Stimulated activated CD8-positive, alpha-beta memory T cell treated with anti-CD3 and anti-CD28 coated beads, Interleukin-15, amount 100 ng/mL, for 4 hours (primary cell): ENCODE measurements at regions not wholly inside any gene's neighbourhood (a gene's known extent, or its start where the extent isn't known, plus 50 kb on each side); places are given as distances from the start of the nearest gene placed in this dataset.

Experiments
- DNase-seq, 2 donors: peaks; one replicate each; pipeline ENCODE4 v3.0.0-alpha.2; 2020; ENCODE audit warnings: low read depth in 2 of 2

DNA sequence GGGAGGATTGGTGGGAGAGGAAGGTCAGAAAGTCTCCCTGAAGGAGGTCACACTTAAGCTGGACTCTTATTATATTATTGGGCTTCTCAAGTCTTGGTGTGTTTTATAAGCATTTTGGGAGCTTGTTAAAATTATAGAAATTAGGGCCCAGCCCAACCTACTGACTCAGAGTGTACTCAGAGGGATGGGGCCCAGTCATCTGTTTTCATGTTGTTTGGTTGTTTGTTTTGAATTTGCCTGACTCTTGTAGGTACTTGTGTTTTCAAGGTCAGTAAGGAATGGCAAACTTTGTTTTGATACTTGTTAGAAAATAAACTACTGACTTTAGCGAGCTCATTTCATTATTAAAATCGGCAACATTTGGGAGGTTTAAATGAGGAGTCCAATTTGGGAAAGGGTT is 152.0 kb downstream of the INSIG2 start:
- DNase-seq: no peak

DNA sequence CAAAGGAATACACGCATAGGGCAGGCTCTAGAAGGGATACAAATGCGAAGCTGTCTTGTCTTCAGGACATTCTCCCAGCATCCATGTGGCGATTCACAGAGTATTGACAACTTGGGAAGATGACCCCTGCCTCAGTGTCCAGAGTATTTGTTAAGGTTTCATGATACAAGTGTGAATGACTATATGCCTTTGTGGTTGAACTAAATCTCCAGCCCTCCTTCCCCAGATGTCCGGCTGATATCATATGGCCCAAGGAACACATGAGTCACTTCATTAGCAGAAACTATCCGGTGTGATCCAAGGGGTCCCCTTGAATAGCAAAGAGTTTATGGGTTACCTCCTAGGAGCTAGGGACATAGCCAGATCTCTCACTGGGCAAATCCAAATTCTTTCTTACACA is 151.0 kb downstream of the INSIG2 start:
- DNase-seq: no peak

DNA sequence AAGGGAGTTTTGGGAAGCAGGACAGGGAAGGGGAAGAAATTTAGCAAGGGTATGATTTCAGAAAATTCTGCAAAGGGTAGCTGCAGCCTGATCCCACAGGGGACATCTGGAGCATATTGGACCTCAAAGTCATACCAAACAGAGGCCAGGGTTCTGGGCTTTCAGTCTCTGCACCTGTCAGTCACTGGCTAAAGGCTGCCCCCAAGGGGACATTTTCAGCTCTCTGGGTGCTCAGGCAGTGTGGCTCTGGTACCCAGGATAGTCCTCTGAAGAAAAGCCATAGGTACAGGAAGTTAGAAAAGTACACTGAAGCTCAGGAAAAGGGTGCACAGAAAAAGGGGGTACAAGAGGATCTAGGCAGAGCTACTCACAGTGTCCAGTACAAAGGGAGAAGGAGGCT is 149.2 kb downstream of the INSIG2 start:
- DNase-seq: no peak

DNA sequence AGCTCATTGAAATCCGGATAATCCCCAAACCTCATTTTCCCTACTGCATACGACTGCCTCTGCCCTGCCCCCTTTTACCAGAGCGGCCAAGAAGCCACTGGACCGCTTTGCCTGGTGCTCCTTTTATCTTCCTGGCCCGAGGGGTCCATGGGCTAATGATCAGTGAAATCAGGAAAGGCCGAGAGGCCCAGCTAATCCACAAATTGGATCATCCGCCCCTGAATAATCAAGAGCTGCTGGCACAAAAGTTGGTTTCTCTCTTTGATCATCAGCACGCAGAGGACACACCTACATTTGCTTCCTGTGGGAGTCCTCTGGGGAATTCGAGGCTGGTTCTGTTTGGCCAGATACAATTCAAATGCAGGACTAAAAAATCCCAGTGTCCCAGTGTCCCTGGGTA is 144.5 kb downstream of the INSIG2 start:
- DNase-seq: no peak

DNA sequence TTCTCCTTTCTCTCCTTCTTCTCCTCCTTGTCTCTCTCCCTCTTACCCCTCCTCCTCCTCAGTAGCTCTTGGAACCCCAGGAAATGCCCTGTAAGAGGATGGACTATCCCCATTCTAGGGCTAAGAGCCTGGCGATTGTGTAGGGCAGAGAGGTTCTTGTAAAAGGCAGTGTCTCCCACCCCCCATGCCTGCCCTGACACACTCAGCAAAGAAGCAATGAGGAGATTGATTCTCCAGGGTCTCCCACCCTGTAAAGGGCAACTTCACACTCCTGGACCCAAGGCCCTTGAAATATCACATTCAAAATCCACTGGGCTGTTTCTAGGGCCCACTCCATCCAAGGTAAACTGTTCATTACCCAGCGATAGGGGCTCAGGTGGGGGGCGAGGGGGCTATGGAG is 144.1 kb downstream of the INSIG2 start:
- DNase-seq: no peak

DNA sequence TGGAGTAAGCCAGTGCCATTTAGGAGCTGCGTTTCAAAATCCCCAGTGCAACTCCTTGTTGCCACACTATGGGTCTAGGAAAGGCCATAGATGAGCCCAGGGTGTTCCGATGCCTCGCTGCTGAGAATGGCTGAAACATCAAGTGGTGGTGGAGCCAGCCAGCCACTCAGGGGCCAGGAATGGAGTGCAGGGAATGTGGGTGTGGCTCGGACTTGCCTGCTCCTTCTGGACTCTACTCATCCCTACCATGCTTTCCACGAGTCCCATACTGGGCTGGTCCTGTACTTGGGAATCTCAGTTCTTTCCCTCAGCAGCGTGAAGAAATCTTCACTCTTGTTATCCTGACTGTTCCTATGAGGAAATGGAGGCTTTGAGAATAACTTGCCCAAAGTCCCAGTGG is 143.5 kb downstream of the INSIG2 start:
- no peak for DNase-seq

DNA sequence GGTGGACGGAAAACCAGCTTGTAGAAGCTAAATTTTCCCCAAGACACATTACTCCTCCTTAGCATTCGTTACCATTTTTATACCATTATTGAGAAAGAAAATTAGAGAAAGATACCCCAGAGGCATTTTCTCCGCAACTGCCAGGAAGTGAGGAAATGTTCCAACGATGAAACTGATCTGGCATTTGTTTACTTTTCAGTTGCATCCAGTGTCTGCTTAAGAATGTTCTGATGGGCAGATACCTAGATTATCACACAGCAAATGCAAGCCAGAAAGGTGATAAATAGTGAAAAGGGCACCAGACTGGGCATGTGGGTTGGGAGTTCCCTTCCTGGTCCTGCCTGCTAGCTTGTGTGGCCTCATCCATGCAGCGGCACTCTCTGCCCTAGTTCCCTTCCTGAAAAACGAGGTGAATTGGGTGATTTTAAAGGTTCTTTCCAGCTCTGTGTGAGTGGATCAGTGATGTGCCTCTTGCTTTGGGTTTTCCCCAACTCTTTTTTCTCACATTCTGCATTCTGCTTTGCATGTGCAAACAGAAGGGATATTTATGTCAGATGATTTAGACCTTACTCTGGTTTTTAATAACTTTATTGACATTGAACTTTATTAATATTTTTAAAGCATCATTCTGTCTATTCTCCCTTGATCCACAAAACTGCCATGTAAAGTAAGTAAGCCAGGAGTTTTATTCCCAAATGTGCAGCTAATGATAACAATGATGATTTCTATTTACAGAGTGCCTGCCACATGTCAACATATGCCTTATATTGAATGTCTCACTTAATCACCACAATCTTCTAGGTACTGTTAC is 139.6 kb downstream of the INSIG2 start:
- no peak for DNase-seq

DNA sequence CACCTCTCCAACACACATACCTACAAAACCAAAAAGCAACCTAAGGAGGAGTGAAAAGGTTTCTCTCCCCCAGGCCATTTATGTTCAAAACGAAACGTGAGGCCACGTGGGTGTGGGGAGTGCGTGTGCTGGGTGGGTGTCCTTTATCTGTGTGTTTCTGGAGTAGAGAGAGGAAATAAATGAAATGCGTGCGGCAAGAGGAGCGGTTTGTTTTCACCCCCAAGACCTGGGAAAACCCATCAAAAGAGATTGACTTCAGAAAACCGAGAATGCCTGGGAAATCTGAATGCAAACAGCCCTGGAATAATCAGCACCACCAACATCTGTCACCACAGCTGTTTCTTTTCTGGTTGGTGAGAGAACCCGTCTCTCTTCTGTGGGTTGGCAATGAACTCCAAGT is 137.4 kb downstream of the INSIG2 start:
- DNase-seq: no peak

DNA sequence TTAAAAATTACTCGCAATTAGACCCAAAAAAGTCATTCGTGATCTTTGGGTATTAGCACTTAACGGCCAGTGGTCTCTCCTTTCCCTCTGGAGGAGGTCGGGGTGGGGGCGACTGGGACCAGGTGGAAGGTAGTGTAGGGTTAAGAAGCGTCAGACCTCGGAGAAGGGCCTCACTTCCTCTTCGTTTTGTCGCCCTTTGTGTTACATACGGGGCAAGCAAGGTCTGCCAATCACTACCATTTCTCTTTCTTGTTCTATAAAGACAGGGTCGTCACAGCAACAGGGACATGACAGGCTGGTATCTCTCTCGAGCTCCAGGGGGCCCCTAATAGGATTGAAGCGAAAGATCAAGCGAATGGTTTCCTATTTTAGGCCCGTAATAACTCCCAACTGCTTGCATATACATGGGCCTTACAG is 136.6 kb downstream of the INSIG2 start:
- no peak for DNase-seq

DNA sequence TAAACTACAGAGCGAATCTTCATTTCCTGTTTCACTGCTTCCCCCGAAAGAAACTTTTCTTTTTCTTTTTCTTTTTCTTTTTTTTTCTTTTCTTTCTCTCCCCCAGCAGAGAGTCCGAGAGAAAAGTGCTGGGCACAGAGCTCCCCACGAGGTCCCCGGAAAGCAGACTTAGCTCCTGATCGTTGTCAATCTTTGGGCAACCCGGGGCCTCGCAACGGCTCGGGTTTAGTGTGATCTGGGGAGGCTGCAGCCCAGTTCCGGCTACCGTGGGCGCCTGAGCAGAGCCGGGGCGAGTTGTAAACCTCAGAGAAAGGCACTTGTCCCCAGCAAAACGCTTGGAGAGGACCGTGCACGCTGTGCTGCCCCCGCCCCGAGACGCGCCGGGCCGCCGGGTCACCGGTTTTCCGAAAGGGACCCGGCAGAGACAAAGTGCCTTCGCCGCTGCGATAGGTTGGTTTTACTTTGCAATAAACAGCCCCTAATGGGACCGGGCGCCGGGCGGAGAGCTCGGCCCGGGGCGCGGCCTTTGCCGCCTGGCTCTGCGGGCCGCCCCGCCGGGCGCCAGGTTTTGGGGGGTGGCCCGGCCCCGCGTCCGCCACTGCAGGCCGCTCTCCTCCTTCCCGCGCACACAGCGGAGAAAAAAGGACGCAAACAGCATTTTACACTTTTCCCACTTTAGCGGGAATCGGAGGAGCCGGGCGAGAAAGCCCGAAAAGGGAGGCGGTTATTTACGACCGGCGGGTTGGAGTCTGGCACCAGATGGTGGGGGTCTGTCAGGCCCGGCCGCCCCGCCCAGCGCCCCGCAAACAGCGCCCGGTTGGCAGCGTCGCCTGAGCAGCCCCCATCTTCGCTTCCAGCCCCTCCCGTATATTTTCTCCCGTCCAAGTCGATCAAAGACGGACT is 136.0 kb downstream of the INSIG2 start:
- DNase-seq: no peak

DNA sequence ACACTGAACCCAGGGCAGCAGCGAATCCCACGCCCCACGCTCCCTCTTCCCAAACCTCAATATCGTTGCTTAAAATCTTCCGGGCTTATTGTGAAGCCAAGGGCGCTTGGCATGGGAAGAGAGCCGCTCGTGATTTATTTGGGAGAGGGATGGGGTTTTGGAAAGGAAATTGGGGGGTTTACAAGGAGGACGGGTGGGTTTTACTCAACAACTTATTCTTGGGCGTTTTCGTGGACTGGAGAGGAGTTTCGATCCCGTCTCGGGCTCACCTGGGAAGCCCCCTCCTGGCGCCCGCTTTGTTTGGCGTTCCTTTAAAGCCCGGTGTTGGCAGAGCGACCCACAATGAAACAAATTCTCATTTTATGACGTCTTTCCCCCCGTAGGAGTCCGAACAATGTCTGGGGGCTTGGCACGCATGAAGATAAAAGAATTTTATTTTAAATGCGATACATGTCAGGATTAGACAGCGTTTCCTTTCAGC is 135.3 kb downstream of the INSIG2 start:
- no peak for DNase-seq

DNA sequence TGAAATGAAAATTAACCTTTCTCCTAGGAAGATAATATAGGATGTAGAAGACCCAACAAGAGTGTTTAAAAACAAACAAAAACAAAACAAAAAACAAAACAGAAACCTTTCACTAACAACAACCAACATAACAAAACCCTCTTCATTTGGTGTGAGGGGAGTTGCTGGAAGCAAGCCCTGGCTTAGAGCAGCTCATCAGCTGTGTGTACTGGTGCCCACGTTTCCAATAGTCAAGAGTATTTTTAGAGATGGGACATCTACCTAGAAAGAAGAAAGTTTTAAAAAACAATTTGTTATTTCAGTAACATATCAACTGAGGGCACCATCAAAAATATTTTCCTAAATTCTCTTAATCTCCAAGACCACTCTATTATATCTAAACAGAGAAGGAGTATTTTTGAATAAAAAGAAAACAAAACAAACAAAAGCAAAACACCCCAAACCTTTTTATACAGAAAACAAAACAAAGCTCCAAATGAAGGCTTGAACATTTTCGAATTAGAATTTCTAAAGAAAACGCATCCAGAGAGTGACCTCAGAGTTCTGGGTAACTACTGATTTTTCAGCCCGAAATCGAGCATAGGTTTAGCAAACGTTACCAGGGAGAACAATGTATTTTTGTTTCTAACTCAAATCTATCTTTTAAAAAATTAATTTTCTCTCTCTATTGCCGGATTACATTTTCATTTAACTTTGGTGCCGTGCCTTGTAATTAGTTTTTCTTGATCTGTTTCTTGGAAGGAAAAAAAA is 134.6 kb downstream of the INSIG2 start:
- no peak for DNase-seq

DNA sequence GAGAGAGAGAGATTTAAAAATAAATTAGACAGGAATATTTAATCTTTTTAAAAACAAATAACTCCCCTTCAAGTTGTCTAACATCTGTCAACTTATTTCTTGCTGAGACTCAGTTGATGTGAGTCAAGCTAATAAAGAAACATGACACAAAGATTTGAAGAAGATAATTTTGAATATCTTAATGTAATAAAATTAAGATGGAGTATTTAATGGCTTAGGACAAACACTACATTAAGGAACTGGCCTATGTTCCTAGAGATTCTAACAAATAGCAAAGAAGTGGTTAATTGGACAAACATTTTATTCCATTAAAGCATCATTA is 134.0 kb downstream of the INSIG2 start:
- no peak for DNase-seq

DNA sequence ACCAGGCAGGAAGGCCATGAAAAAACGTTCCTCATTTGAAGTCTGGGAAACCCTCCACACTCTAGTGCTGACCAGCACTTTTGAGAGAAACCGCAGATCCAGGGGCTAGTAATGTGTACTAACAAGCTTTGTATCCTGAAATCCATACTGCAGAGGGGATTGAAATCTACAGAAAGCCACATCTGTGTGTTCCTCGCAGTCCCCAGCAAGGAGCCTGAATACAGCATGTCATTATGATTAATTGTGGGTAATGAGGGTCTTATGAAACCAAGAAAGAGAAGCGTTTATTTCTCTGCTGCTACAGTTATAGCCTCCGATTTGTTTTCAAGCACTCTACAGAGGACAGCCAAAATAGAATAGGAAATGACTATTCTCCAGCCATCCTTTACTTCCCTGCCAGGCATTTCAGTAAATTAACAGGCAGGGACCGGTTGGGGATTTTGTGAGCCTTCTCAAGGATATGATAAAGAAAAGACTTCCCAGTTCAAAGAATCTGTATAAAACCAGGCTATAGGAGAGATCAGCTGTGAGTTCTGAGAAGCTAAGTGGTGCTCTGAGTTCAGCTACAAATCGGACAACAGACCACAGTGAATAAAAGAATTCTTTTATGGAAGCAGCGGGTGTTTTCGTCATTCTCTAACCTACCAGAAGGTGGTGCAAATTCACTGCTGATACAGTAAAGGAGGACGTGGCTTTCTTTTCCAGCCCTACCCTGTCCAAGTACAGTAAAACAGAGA is 133.4 kb downstream of the INSIG2 start:
- DNase-seq: no peak

DNA sequence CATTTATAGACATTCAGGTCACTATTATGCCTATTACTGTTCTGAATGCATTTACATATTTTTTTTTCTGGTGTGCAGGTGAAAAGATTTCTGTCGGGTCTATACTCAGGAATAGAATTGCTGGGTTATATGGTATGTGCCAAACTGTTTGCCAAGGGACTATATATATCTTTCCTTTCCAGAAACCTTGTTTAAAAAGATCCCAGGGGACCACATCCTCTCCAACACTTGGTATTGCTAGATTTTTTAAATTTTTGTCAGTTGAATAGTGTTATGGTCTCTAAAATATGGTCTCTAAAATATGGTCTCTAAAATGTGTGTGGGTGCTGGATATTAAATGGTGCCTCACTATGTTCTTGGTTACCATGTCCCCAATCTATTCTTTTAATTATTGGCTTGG is 131.3 kb downstream of the INSIG2 start:
- DNase-seq: no peak

DNA sequence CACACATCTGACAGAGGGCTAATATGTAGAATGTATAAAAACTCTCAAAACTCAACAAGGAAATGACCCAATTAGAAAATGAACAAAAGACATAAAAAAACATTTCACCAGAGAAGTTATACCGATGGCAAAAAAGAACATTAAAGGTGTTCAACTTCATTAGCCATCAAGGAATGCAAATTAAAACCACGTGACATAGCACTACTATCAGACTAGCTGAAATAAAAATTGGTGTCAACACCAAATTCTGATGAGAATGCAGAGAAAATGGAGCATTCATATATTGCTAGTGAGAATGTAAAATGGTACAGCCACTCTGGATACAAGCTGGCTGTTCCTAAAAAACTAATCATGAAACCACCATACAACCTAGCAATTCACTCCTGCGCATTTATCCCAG is 128.0 kb downstream of the INSIG2 start:
- no peak for DNase-seq

DNA sequence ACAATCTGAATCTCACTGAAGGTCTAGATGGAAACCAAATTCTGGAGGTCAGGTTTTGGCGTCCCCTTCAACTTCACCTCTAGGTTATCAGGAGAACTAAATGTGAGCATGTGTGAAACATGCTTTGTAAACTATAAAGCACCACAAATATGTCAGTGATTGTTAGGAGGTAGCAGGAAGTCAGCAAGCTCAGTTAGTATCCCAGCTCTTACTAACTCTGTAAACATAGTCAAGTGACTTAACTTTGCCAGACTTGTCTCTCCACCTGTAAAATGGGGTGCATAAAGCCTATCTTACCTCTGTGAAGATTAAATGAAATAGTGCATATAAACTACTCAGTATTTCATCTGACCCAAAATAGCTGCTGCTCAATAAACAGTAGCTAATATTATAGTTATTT is 121.5 kb downstream of the INSIG2 start:
- DNase-seq: no peak

DNA sequence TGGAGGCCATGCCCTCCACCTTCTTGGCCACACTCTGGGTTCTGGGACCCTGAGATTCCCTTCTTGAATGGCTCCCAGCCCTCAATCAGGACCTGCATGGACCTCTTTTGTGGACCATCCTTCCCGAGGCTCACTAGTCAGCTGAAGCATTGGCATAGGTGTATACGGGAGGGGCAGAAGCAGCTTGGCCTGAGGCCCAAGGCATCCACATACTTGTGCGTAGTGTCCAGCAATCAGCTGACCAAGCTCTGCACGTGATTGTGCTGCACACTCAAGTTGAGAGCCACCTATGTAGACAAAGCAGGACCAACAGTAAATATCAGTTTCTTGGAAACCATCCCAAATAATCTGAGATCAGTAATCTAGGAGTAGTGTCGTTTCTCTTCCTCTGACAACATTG is 119.6 kb downstream of the INSIG2 start:
- DNase-seq: no peak

DNA sequence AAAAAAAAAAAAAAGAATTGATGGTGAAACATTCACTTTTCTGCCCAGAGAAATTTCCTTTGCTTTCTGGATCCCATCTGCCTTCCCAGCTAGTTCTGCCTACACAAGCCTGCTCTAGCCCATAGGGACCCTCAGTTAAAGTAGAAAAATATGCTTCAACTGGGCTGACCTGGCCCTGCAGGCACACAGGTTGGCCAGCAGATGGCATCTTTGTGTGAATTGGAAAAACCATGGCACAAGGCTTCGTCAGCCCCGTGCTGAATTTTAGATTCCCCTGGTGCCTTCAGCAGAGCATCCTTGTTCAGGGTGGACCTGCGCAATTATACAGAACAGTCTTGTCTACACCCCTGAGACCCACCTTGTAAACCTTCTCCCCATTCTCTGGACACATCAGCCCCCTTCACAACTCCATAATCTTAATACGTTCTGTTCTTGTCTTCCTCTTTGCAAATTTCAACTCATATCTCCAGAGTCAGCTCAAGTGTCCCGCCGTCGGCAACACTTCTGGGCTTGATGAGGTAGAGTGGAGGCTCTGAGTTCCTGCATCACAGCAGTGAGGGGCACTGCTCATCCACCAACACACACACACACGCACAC is 114.5 kb downstream of the INSIG2 start:
- DNase-seq: no peak

DNA sequence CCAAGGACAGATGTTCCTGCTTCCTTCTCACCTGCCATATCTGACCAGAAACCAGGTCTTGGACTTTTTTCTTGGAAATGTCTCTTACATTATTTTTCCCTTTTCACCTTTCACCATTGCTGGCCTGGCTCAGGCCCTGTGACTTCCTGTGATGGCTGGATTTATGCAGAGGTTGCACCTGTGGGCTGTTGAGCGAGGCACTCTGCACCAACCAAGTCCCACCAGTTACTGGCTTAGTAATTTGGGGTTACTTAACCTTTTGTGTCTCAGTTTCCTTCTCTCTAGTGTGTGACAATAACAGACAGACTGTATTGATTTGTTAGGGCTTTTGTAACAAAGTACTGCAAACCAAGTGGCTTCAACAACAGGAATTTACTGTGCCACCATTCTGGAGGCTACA is 110.0 kb downstream of the INSIG2 start:
- no peak for DNase-seq

DNA sequence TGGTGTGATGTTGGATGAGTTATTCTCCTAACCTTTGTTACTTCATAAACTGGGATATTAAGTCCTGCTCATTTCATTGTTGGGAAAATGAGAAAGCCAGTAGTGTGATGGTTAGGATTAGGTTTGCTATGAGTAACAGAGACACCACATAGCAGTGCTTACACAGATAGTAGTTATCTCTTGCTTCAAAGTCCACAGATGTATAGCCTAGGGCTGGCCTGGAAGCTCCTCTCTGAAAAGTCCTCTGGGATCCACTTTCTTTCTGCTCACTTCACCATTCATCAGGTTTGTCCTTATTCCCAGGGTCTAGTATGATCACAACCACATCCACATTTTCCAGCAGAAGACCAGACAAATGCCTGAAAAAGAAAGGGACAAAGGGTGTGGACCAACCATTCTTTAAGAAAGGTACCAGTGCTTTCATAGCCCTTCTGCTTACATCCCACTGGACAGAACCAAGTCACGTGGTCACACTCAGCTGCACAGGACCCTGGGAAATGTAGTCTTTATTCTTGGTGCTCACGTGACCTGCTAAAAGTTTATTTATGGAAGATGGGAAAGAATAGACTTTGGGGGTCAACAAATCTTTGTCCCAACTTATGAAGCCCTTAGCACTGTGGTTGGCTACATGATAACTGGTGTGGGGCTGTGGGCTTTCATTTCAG is 108.9 kb downstream of the INSIG2 start:
- no peak for DNase-seq
